GM19238 (cell line): ENCODE measurements at regions not wholly inside any gene's neighbourhood (a gene's known extent, or its start where the extent isn't known, plus 50 kb on each side); places are given as distances from the start of the nearest gene placed in this dataset.
A peak's percentile ranks its signal among the peaks of the same experiment; 100 is the strongest.

Experiments
- DNase-seq: peaks from one replicate; pipeline ENCODE4 v3.0.0; 2011; ENCODE audit warnings: low spot score; ENCODE audit not compliant: insufficient read length

DNA sequence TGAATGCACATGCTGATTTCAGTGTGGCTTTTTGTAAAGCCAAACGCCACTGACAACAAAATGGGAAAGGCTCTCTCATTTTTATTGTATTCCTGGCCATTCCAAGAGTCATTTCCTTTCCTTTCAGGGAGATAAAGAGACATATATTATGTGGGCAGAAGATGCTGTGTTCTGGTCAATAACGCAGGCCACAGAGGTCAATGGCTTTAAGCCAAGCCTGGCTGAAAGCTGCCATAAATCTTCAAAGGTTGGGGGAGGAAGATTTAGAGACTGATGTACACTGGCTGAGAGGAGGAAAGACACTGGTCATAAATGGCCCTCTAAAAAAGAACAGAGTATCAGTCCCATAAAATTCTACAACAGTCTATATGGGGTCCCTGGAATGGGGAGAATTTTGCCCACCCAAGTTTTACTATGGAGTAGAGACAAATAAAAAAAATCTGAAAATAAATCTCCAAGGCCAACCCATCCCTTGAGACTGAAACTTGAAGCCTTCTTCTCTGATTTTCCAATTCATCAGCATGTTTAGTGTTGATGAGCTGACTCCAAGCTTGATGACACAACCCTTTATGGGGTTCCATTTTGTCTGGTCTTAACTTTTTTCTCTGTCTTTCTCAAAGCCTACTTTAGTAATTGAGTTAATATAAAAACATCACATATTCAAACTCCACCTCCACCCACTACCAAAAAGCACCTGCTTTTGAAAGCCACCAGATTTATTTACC is 152.1 kb upstream of the SLC24A2 start:
- DNase-seq: no peak

DNA sequence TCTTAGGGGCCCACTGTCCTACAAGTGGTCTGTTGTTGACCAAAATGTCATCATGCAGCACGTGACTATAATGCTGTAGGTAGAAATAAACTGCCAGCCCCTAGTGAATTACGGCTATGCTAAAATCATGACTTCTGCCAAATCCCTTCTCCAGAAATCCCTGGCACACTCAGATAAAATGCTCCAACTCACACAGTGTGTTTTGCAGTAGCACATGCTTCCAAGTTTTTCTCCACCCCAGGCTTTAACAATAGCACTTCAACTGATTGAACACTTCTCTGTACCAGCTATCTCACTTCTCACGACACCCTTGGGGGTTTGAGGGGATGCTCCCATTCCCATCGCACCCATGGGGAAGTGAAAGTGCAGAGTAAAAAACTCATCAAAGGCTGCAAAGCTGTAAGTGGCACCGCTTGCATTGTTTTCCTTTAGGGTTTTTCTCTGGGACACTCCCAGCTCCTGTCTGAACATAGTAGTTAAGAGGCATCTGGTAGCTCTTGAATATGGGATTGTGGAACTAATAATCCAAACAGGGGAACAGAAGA is 151.0 kb upstream of the SLC24A2 start:
- DNase-seq: no peak

DNA sequence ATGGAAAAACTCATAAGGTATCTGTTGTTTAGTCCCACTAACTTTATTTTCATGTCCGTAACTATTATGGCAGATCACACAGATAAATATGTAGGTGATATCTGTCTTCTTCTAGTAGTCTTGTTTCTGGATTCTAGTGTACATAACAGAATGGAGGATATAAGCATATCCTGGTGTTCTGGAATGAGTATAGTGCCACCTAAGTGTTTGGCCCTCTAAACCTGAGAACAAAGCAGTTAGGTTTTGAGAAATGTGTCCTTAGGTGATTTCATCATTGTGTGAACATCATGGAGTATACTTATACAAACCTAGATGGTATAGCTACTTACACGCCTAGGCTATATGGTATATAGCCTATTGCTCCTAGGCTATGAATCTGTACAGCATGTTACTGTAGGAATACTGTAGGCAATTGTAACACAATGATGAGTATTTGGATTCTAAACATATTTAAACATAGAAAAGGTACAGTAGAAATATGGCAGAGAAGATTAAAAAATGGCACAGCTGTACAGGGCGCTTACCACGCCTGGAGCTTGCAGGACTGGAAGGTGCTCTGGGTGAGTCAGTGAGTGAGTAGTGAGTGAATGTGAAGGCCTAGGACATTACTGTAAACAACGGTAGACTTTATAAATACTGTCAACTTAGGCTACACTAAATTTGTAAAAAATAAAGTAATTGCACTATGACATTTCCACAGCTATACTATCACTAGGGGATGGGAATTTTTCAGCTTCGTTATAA is 150.3 kb upstream of the SLC24A2 start:
- DNase-seq: no peak

DNA sequence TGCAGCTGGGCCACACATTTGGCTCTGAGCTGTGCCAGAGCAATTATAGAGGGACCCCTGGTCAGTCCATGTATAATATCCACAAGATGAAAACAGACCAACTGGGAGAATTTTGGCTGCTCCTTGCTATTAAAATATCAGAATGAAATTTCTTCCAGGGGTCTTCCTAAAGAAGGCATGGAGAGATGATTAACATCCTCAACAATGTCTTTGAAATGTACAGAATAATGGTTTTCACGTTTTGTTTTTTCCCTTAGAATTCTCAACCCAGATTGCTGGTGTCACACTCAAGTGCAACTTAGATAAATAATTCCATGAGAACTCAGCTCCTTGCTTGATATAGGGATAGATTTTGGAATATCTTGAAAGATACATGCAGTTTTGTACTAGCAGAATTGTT is 148.3 kb upstream of the SLC24A2 start:
- DNase-seq: no peak

DNA sequence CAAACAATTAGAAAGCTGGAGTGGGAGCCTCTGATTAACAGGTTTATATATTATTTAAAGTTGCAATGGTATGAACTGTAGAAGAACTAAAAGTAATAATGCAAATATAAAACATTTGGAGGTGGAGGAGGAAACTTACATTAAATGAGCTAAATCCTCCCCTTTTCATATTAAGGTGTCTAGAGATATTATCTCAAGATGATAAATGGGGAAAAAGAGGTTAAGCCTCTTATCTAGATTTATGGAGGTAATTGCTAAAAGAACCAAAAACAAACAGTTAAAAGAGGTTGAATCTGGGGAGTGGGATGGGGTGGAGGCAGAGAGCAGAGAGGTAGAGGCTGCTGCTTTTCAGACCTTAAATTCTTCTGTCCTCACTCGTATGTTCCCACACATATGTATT is 147.8 kb upstream of the SLC24A2 start:
- no peak for DNase-seq

DNA sequence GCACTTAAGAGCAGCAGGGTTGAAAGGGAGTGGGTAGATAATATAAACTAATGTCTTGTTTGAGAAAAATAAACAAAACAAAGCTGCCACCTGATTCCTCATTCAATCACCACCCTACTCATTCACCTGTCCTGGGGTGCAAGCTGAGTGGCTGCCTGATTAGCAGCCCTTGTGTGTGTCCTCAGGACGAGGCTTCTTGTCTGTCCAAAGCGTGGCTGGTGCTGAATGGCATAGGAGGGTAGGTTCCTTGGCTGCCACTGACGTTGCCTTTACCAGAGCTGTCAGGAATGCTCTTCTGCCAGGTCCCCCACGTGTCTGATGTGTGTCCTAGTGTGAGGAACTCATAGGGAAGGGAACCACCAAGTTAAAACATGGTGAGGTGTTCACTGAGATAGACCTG is 146.6 kb upstream of the SLC24A2 start:
- no peak for DNase-seq

DNA sequence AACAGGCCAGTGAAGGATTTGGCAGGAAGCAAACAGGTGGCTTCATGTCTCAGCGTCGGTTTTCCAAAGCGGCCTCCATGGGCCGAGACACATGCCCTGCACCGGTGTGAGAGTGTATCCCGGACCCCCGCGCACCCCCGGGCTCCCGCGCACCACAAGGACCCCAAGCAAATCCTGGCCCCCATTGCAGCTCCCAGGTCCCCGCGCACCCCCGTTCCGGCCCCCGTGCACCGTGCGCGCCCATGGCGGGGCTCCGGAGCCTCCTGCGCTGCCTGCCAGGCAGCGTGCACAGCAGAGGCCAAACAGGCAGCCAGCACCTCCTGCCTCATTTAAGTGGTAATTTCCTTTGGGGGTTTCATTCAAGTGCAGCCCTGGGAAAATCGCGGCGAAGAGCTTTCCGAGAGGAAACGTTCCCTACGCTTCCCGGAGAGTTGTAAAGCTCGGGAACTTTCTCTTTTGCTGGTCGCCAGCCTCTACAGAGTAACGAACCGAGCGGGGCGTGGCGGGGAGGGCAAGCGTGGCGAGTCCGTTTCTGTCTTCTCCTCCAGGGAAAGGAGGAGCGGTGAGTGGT is 145.5 kb upstream of the SLC24A2 start:
- no peak for DNase-seq

DNA sequence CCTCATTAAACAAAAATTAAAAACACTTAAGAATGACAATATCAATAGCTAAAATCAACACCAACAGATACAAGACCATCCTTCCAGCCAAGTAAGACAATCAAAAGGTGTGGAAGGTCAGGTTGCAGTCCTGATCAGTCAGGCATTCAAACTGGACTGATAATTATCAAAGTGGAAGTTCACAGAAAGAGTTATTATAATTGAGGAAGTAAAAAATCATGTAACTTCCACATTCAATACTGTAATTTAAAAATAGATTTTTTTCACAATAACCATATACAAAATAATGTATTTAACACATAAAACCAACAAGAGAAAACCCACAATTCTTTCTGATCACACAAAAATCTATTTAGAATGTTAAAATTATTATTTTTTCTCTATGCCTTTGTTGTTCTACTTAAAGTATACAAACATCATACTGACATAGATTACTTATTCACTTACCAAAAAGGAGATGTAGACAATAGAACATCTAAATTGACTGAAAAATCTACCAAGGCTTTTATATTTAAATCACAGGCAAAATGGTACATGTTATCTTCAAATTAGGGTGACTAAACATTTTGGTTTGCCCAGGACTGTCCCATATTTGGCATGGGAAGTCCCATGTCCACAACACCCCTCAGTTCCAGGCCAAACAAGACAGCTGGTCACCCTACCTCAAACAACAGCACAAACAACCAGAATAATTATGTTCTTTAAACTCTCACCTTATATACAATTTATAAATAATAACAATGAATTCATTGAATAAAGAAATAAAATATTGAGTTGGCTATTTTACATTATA is 142.5 kb upstream of the SLC24A2 start:
- DNase-seq: no peak

DNA sequence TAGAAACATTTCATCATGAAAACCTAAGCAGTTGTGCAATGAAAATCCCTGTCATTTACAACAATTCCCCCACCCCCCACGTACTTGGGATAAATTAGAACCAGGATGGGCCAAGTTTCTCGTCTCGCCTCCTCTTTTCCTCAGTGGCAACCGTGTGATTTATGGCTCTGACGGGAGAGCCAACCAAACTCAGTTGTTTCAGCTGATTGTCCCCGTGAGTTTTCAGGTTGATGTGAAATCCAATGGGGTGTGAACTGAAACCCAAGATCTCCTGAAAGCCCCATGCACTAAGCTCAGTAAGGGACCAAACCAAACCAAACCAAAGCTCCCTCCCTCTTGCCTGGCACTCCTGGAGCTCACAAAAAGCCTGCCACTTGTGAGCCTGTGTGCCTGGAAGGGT is 138.7 kb upstream of the SLC24A2 start:
- no peak for DNase-seq

DNA sequence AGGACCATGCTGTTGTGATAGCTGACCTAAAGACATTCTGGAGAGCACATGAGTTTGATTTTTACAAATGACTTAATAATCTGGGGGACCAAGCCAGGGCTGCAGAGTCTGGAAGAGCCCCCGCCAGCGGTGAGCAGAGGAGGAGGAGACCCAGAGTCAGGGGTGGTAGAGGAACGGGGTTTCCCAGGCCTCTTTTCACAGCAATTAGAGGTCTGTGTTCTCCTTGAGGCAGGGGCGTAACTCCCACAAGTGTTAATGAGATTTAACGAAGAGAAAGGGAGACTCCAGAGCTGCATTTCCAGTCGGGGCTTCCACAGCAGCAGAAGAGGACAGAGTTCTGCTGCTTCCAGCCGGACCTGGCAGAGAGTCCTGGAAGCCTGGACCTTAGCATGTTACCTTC is 137.9 kb upstream of the SLC24A2 start:
- DNase-seq: no peak

DNA sequence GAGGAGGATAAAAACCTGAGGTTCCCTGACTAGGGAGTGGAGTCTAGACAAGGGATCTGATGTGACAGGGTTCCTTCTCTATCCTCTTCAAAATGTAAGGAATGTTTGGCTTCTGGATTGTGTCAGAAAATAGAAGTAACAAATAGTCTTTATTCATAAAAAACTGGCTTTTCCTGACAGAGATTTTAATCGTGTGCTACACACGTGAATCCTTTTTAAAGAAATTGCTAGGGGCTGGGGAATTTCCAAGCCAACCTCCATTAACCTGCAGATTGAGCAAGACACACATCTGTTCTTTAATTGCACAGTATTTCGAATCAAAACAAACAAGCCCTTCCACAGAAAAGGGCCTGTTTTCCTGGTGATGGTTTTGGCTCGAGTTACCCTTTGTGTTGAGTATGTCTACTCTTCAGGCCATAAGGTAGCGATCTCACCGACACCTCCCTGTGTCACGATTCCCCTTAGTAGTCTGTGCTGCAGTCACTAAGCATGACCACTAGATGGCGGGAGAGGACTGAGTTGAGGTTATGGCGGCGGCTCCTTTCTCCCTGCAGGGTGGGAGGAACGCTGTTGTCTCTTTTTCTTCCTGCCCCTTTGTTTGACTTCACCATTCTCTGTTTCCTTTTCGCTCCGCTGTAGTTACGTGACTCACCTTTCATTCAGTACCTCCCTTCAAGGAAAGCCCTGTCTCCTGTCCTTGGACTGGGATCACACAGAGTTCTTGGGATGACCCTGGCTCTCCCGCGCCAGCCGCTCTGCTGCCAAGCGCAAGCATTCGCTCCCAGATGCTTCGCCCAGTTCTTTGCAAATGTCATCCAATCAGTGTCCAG is 137.1 kb upstream of the SLC24A2 start:
- DNase-seq: peak; percentile 63

DNA sequence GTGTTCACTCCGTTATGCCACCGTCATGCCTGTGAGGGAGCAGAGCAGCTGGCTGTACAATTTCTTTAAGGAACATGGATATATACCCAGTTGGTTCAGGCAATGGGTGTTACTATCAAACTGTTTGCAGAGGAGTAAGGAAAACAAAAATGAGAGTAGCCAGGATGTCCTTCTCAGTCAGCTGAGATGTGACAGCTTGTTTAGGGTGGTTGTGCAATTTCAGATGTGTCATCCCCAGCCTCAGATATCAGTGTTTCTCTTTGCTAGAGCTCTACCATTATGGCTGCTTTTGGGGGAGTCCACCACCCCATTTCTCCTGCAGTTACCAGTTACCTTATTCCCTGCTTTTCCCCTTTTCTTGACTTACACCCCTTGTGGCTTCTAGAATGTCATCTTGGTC is 135.2 kb upstream of the SLC24A2 start:
- no peak for DNase-seq

DNA sequence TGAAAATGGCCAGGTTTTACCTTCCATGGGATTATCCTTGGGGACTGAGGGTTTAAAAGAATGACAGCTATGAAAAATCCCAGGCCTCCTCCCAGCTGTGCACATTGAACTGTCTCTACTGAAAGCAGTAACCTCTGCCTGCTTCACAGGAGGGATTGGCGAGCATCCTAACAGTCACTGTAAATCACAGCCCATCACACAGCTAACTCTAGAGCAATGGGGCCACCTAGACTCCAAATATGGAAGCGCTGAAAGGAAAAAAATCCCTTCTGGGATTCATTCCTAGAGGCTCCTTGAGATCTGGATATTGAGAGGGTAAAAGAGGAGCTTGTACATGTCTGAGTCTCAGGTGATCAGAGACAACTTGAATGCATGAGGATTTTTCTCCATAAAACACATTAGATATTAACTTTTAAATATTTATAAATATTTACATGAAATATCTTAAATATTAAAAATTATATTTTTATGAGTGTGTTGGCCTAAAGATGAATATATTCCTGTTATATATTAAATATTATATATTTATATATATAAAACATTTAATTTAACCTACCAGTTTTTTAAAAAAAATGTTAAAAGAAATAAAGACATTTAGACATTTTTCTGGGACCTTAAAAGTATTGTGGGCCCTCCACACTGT is 133.8 kb upstream of the SLC24A2 start:
- no peak for DNase-seq

DNA sequence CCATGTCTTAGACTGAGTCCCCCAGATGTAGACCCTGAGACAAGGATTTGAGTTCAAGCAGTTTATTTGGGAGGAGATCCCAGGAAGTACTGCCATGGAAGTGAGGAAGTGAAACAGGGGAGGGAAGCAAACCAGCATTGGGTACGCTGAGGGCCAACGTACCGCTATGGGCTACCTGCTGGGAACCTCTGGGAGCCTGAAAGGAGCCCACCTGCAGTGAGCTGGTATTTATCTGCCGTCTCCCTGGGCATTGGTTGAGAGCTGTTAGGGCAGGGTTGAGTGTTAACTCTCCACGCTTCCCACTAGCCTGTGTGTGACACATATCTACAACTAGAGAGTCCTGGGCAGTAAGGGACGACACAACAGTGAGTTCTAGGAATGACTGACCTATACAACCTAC is 131.6 kb upstream of the SLC24A2 start:
- DNase-seq: no peak

DNA sequence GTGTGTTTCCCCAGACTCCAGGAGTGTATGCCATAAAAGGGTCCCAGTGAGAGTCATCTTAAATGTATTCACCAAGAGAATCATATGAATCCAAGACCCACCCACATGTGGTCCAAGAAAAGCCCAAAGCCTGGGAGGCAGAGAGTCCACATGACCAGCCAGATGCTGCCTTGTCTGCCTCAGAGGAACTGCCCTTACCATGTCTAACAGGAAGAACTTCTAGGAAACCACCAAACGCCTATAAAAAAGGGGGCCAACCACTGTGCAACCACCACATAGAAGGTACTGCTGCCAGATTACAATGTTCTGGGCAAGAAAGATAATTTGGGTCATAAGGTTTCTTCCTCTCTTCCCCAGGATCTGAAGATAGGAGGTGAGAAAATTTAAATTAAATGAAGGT is 129.8 kb upstream of the SLC24A2 start:
- DNase-seq: no peak

DNA sequence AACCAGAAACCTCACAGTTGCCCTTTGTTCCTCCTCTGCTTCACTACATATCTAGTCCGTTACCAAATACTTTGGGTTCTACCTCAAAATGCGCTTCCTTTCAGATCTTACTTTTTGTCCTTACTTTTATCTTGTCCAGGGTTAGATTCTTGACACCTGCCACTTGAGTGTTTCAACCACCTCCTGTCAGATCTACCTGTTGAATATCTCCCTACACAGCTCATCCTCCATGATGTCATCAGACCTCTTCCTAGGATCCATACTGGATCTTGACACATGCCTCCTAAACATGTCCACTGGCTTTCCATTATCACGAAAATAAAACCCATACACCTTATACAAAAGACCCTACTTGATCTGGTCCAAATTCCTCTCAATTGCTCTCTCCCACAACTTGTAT is 125.2 kb upstream of the SLC24A2 start:
- DNase-seq: no peak

DNA sequence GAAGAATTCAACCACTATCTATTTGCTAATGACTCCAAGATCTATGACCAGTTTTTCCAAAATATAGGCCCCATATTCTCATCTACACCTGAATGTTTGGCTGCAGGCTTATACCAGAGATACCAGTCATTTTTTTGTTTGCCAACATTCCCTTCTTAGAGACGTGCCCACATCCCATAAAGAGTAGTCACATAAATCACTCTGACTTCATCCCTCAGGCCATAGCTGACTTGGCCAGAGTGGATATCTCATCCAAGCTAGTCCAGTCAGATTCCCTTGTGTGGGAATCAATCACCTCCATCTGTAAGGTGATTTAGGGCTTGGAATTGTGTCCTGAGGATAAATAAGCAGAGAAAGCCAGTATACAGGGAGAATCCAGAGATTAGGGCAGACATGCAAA is 124.3 kb upstream of the SLC24A2 start:
- no peak for DNase-seq

DNA sequence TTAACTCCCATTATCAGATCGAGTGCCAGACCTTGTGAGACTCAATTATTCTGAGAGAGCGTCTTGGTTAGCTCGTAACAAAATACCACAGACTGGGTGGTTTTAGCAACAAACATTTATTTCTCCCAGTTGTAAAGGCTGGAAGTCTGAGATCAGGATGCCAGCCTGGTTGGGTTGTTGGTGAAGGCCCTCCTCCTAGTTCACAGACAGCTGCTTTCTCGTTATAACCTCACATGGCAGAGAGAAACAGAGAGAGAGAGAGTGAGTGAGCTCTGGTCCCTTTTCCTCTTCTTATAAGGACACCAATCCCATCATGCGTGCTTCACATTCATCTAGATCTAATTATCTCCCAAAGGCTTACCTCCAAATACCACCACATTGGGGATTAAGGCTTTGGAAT is 114.2 kb upstream of the SLC24A2 start:
- DNase-seq: no peak

DNA sequence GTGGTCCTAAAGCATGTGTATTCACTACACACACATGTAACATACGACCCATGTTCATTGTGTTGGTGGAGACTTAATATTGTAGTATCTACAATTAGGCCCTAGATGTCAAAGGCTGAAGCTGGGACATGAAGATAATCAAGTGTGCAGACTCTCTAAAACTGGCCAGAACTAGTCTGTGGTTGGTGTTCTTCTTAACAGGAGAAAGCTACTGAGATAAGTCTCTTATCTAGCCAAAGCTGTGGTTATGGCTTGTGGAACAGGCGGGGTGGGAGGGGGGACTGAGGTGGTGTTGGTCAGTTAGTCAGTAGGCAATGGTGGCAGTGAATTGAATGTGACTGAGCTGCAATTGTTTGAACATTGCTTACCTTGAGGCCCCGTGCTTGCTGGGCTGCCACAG is 112.7 kb upstream of the SLC24A2 start:
- DNase-seq: no peak

DNA sequence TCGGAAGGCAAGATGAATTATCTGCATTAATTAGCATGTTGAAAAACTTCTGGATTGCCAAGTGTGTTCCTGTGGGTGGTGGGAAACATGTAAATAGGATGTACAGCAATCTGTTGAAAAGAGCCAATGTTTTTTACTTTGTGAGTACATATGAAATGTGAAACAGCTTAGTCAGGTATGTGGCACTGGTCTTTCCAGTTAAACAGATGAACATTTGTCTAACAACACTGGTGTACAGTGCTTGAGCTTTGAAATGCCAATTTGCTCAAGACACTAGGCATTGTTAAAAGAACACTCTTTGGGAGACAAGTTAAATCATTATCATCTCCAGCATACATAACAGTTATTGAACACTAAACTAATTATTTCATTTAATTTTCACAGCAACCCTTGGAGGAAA is 107.3 kb upstream of the SLC24A2 start:
- DNase-seq: no peak
